ENCODE measurements at regions not wholly inside any gene's neighbourhood (a gene's known extent, or its start where the extent isn't known, plus 50 kb on each side); places are given as distances from the start of the nearest gene placed in this dataset.

- no peak overlapping the region for H3K27ac Mint-ChIP-seq (ENCODE audit: unreplicated experiment)
- peaks cover 2% of the 10 kb centered on the region for H3K36me3 Mint-ChIP-seq (ENCODE audit: low read depth, unreplicated experiment)
- H3K9me3 Mint-ChIP-seq (ENCODE audit: unreplicated experiment): peaks cover 7% of the 10 kb centered on the region
- TF ChIP-seq, protein P1, sequence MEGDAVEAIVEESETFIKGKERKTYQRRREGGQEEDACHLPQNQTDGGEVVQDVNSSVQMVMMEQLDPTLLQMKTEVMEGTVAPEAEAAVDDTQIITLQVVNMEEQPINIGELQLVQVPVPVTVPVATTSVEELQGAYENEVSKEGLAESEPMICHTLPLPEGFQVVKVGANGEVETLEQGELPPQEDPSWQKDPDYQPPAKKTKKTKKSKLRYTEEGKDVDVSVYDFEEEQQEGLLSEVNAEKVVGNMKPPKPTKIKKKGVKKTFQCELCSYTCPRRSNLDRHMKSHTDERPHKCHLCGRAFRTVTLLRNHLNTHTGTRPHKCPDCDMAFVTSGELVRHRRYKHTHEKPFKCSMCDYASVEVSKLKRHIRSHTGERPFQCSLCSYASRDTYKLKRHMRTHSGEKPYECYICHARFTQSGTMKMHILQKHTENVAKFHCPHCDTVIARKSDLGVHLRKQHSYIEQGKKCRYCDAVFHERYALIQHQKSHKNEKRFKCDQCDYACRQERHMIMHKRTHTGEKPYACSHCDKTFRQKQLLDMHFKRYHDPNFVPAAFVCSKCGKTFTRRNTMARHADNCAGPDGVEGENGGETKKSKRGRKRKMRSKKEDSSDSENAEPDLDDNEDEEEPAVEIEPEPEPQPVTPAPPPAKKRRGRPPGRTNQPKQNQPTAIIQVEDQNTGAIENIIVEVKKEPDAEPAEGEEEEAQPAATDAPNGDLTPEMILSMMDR (IDR thresholded peaks at IDR 0.05; ENCODE audit: insufficient read depth, low read depth, low read length): no peak
- no peak for TF ChIP-seq EZH2 (IDR thresholded peaks at IDR 0.05; ENCODE audit: insufficient read depth, low read length)
- Histone ChIP-seq H3K4me2 (ENCODE audit: low read length) (no peak overlapping the region), H3K4me3 (ENCODE audit: insufficient read depth, low read depth, low read length) (no peak overlapping the region), H3K9ac (ENCODE audit: low read length) (no peak overlapping the region), H4K20me1 (ENCODE audit: insufficient read depth, low read length) (no peaks in the 10 kb centered on the region), H3K79me2 (ENCODE audit: insufficient read depth, low read length) (no peaks in the 10 kb centered on the region), H3K36me3 (ENCODE audit: insufficient read depth, low read length) (no peaks in the 10 kb centered on the region), H3K4me1 (ENCODE audit: insufficient read depth, low read length) (no peaks in the 10 kb centered on the region), H3K27me3 (ENCODE audit: insufficient read depth, low read length) (peaks cover 13% of the 10 kb centered on the region), H3K9me3 (ENCODE audit: insufficient read depth, low read depth, low read length) (no peaks in the 10 kb centered on the region), H2AFZ (ENCODE audit: low read depth, low read length) (no peak overlapping the region), H3K27ac (ENCODE audit: low read depth, low read length) (no peak overlapping the region)
- no peak for DNase-seq (ENCODE audit: low read depth)
- FAIRE-seq: no peak
- no peaks in the 10 kb centered on the region for H3K27me3 Mint-ChIP-seq (ENCODE audit: low read depth, unreplicated experiment)
- peaks cover 10% of the 10 kb centered on the region for H3K4me1 Mint-ChIP-seq (ENCODE audit: low read depth, unreplicated experiment)
- H3K4me3 Mint-ChIP-seq (ENCODE audit: unreplicated experiment): no peak overlapping the region
These were observed 64.0 kb upstream of the FOXE1 start for GRCh38 chr9:97788763-97789663.

- no peak overlapping the region for H3K4me2 ChIP-seq (ENCODE audit: low read length)
- H3K4me1 ChIP-seq (ENCODE audit: insufficient read depth, low read length): no peaks in the 10 kb centered on the region
These were observed 62.5 kb upstream of the FOXE1 start for GRCh38 chr9:97790542-97790941.

More at GRCh38 chr9:97790542-97790941, 62.5 kb upstream of the FOXE1 start:
- H2AFZ ChIP-seq (ENCODE audit: low read depth, low read length): no peak overlapping the region
- no peaks in the 10 kb centered on the region for H3K79me2 ChIP-seq (ENCODE audit: insufficient read depth, low read length)
- H3K9me3 Mint-ChIP-seq (ENCODE audit: unreplicated experiment): peaks cover 7% of the 10 kb centered on the region
- peaks cover 10% of the 10 kb centered on the region for H3K4me1 Mint-ChIP-seq (ENCODE audit: low read depth, unreplicated experiment)
- H3K27ac ChIP-seq (ENCODE audit: low read depth, low read length): no peak overlapping the region
- no peaks in the 10 kb centered on the region for H3K9me3 ChIP-seq (ENCODE audit: insufficient read depth, low read depth, low read length)
- H3K4me3 ChIP-seq (ENCODE audit: insufficient read depth, low read depth, low read length): no peak overlapping the region
- DNase-seq (ENCODE audit: low read depth): no peak
- peaks cover 2% of the 10 kb centered on the region for H3K36me3 Mint-ChIP-seq (ENCODE audit: low read depth, unreplicated experiment)
- TF ChIP-seq, protein P1 (IDR thresholded peaks at IDR 0.05; ENCODE audit: insufficient read depth, low read depth, low read length): no peak
- TF ChIP-seq EZH2 (IDR thresholded peaks at IDR 0.05; ENCODE audit: insufficient read depth, low read length): no peak
- peaks cover 9% of the 10 kb centered on the region for H3K27me3 ChIP-seq (ENCODE audit: insufficient read depth, low read length)
- no peak overlapping the region for H3K27ac Mint-ChIP-seq (ENCODE audit: unreplicated experiment)
- no peak overlapping the region for H3K9ac ChIP-seq (ENCODE audit: low read length)
- no peak overlapping the region for H3K4me3 Mint-ChIP-seq (ENCODE audit: unreplicated experiment)
- H3K36me3 ChIP-seq (ENCODE audit: insufficient read depth, low read length): no peaks in the 10 kb centered on the region
- no peak for FAIRE-seq
- H4K20me1 ChIP-seq (ENCODE audit: insufficient read depth, low read length): no peaks in the 10 kb centered on the region
- H3K27me3 Mint-ChIP-seq (ENCODE audit: low read depth, unreplicated experiment): no peaks in the 10 kb centered on the region

All from astrocyte (in vitro differentiated cells and primary cell).